ENCODE measurements at regions not wholly inside any gene's neighbourhood (a gene's known extent, or its start where the extent isn't known, plus 50 kb on each side); places are given as distances from the start of the nearest gene placed in this dataset.

DNA sequence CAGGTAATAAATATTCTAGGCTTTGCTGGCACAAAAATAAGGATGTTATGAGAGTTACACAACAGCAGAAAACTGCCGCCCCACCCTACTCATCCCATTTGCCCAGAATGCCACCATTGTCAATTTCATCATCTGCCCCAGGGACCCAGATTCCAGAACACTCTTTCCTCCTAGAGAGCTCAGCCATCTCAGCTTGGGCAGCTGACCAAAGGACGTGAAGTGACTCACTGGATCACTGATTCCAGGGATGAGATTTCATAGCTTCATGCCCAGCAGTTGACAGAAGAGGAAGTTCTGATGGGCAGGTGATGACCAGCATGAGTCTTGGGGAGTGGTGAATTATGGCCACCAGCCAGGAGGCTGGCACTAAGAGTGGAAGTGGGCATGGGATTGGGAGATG, 450.3 kb downstream of the RMST start:
- DNase-seq (ENCODE audit: low read depth in 2 of 2, low spot score in 1 of 2): no peak

DNA sequence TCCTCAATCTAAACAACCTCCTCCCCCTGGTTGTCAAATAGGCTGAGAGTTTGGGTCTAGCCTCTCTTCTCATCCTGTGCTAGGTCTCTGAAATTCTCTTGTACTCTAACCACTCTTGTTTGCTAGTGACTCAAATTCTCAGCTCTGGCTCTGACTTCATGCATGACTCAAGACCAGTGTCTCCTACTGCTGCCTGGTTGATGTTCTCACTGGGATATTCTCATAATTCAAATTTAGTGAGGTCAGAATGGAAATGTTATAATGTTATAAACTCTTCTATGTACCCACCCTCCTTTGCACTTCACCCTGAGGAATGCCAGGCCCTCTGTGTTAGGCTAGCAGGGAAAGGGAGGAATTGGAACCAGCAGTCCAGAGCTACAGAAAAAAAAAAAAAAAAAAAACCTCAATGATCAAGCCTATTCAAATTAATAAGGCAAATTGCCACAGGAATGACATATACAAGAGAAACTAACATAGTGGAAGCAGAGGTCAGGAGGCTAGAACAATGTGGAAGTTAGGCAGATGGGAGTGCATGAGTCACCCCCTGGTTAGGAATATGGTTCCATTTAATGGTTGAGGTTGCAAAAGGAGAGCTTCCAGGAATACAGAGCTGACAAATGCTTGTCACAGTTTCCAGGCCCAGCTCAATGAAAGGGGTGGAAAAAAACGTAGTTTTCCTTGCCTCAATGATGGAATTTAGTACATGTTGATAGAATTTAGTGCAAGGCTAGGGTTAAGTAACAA, 459.5 kb downstream of the RMST start:
- DNase-seq (ENCODE audit: low read depth in 2 of 2, low spot score in 1 of 2): no peak

DNA sequence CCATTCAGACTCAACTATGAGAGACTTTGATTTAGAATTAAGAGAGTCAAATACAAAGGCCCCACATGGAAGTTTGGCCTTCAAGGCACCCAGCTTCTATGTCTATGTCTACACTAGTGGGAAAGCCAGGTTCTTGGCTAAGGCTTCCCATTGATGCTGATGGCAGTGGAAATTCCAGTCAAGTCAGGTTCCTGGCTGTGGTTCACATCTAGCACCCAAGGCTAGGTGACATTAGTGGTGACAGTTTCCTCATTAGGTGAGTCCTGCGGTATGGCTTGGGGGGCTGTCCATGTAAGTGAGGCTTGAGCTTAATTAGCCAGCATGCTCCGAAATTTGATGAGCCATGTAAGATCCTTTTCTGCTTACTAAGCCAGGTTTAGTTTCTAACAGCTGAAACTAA, 460.9 kb downstream of the RMST start:
- no peak for DNase-seq (ENCODE audit: low read depth in 2 of 2, low spot score in 1 of 2)

DNA sequence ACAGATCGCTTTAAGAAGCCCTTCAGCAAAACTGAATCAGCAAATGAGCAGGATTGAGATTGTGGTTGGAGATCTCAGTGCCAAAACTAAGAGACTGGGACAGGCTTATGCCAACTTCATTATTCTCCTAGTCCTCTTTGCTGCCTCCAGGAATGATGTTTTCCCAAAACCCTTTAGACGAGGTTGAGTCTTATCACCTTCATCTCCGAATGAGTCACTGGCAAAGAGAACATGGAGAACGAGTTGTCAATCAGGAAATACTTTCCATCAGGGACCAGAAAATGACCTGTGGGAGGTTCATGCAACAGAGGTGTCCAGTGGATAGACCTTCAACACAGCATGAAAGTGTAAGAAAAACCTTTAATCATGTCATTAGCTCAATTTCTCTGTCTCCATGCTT, 461.5 kb downstream of the RMST start:
- no peak for DNase-seq (ENCODE audit: low read depth in 2 of 2, low spot score in 1 of 2)

DNA sequence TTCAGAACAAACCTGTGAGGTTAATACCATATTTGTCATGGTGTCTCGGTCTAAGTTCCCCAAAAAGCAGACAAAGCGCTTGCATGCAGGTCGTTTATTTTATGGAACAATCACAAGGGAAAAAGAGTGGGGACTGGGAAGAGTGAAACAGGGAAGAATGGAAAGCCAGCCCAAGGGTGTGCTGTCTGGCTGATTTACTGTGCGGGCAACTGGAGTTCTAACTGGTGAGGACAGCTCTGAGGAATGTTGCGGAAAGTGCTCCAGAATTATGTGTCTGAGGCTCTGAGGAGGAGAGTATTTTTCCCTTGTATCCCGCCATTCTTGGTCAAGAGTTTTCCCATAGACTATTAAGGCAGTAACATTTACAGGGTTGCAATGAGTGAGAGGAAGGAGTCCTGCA, 465.4 kb downstream of the RMST start:
- DNase-seq (ENCODE audit: low read depth in 2 of 2, low spot score in 1 of 2): no peak

DNA sequence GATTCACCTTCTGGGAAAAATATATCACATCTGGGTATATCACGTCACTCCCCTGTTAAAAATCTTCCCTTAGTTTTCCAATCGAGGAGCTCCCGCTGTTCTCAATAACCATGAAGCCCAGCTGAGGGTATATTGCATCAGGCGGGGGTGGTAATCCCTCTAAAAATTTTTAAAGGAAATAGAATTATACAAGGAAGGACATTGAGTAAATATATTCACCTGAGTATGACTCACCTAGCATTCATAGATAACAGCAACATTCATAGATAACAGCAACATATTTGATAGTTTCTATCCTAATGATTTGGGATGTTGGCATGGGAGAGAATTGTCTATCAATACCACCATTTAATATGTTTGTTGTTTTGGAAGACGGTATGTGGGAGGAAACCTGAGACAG, 473.6 kb downstream of the RMST start:
- DNase-seq (ENCODE audit: low read depth in 2 of 2, low spot score in 1 of 2): no peak

DNA sequence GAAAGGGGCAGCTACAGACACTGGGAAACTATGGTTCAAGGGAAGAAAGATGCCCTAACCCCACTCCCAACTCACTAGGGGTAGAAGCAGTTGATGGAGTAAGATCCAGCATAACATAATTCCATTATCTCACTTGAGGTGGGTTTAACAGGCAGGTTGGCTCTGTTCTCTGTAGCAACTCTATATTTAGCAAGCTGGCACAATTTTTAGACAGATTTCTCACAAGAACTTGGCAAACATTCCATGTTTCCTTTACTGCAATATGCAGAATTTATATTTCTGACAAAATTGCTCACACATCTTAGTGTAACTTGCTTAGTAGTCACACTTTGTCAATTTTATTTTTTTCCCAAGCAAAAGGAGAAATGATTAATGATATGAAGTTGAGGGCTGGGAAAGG, 475.4 kb downstream of the RMST start:
- no peak for DNase-seq (ENCODE audit: low read depth in 2 of 2, low spot score in 1 of 2)

DNA sequence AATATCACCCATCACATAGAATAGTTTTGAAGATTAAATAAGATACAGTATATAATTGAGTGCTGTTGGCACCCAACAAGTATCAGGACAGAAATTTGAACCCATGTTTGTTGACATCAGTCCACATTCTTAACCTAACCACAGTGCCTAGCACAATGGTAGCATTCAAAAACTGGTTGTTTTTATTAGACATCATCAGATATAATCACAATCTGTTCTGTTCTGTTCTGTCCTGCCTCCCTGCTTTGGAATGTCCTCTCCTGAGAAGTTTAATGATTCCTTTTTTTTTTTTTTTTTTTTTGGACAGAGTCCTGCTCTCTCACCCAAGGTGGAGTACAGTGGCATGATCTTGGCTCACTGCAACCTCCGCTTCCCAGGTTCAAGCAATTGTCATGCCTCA, 476.6 kb downstream of the RMST start:
- no peak for DNase-seq (ENCODE audit: low read depth in 2 of 2, low spot score in 1 of 2)

DNA sequence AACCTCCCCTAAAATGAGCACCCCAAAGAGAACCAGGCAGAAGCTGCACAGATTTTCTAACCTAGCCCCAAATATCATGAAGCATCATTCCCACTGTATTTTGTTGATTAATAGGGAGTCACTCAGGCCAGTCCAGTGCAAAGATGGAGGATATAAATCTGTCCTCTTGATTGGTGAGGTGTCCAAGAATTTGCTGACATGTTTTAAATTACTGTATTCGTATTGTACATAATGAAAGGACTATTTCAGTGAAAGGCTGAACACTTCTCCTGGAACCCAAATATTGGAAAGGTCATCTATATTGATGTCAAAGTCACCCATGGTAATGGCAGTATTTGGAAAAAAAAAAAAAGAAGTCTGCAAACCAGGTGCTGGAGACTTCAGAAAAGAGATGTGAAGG, 477.5 kb downstream of the RMST start:
- no peak for DNase-seq (ENCODE audit: low read depth in 2 of 2, low spot score in 1 of 2)

DNA sequence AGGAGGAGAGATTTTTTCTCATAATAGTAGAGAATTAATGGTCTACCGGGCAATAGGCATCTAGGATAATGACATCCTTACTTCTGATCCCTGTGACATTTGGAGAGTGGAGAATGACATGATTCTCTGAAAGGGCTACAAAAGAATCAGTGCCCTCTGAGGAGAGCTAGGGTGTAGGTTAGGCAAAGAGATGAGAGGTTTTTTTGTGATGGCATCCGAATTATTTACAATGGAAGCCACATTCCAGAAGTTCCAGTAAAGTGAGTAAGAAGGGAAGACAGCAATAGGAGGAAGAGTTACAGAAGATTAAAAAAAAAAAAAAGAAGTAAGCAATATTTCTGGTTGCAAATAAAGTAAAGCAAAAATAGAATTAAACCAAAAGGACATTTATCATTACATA, 478.0 kb downstream of the RMST start:
- no peak for DNase-seq (ENCODE audit: low read depth in 2 of 2, low spot score in 1 of 2)

DNA sequence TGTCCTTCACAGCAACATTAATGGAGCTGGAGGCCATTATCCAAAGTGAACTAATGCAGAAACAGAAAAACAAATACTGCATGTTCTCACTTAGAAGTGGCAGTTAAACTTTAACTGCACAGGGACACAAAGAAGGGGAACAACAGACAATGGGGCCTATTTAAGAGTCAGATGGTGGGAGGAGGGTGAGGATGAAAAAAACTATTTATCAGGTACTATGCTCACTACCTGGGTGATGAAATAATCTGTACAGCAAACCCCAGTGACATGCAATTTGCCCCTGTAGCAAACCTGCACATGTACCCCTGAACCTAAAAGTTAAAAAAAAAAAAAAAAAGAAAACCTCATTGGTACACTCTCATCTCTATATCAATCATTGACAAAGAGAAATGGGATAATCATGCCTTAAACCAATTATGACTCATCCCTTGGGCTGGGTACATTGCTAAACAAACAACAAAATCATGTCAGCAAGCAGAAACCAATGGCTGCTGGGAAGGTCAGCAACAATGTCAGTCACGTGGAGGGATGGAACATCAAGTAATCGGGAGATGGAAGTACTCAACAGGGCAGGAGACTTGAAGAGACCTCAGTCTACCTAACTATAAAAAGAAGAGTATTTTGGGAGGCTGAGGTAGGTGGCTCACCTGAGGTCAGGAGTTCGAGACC, 479.2 kb downstream of the RMST start:
- DNase-seq (ENCODE audit: low read depth in 2 of 2, low spot score in 1 of 2): no peak

DNA sequence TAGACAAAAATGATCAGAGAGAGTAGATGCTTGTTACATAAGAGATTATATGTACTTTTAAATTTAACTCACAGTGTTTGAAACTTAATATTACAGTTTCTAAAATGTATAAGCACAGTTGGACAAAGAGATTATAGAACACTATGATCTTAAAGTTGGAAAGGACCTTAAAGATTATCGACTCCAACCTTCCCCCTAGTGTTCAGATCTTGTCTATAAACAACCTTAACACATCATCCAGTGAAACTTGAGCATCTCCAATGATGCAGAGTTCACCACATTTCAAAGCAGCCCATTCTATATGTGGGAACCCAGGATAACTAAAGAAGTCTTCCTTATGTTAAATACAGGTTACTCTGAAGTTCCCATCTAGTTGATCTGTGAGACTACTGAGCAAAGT, 480.8 kb downstream of the RMST start:
- DNase-seq (ENCODE audit: low read depth in 2 of 2, low spot score in 1 of 2): no peak

DNA sequence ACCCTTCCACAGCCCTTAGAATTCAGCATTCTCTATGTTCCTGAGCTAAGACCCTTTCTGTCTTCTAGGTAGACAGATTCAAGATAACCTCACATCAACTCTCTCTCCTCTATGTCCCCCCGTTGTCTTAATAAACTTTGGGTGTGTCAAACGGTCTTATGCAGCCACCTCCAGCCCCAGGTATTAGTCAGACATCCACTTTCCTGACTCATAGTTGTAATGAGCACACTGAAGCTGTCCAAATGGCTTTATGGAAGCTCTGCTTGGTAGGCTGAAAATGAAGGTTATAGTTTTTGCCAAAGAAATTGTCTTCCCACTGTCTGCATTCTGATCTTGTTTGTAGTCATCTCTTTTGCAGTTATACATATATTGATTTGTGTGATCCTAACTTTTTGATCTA, 482.0 kb downstream of the RMST start:
- no peak for DNase-seq (ENCODE audit: low read depth in 2 of 2, low spot score in 1 of 2)

DNA sequence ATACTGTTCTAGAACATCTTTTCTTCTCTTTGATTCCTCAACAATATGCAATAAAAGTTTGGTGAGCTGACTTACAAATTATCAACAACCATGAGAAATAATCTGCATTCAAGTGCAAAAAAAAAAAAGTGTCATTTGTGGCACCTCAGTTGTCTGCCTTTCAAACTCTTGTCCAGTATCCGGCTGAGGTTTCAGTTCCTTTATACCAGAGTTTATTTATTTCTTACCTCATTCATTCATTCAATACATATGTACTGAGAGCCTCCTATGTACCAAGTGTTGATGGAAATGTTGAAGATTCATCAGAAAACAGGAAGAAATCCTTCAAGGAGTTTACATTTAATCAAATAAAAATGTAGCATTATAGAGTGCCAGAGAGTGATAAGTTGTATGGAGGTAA, 484.1 kb downstream of the RMST start:
- DNase-seq (ENCODE audit: low read depth in 2 of 2, low spot score in 1 of 2): no peak

DNA sequence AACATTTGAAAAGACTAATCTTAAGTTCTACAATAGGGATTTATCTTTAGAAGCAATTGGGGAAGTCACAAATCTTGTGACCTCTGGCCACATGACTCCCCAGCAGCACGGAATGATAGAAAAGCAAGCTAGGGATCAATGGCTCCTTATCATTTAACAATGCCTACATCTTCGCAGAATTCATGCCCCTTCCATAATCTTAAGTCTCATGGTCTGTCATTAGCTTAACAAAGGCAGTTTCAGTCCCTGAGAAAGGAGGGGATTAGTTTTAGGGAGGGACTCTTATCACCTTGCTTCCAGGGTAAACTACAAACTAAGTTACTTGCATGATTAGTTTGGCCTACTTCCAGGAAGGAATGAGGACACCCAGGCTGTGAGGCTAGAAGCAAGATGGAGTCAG, 486.0 kb downstream of the RMST start:
- no peak for DNase-seq (ENCODE audit: low read depth in 2 of 2, low spot score in 1 of 2)

DNA sequence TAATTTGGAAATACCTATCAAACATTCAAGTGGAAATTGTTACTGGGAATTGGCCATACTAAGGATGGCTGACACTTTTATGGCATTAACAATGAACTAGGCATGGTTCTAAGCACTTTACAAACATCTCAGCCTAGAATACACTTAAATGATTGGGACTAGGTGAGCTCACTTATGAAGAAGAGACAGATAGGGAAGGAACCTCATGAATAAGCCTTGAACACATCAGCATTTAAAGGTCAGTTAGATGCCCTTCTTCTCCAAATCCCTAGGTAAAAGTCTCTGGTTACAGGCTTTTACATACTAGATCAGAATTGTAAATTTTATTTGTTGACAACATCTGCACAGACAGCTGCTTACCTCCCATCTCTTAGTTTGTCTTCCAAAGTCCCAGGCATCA, 488.6 kb downstream of the RMST start:
- DNase-seq (ENCODE audit: low read depth in 2 of 2, low spot score in 1 of 2): no peak

DNA sequence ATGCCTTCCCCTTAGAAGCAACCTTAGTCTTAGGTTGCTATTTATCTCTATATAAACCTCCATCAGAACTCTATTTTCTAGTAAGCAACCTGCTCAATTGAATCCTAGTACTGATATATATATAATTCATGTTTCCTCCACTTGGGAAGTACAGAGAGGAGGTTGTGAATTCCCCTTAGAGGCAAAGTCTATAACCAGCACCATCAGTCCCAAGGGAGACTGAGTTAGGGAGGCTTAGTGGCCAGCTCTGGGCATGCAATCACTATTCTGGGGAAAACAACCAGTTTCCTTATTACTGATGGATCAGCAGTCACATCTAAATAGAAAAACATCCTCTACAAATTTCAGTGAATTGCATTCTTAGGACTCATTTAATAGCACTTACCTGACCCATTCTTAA, 489.1 kb downstream of the RMST start:
- DNase-seq (ENCODE audit: low read depth in 2 of 2, low spot score in 1 of 2): no peak

DNA sequence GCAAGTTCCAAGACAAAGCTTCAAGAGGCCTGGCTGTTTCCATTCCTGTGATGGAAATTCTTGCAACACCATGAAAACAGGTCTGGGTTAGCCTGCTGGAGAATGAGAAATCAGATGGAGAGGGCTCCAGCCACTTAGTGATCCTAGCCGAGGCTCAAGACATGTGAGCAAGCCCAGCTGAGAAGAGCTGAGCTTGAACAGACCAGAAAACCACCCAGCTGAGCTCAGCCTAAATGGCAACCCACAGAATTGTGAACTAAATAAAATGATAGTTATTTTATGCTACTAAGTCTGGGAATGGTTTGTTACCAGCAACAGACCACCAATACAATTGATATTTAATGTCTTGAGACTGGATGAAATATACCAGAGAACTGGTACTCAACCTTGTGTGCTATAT, 494.5 kb downstream of the RMST start:
- DNase-seq (ENCODE audit: low read depth in 2 of 2, low spot score in 1 of 2): no peak

DNA sequence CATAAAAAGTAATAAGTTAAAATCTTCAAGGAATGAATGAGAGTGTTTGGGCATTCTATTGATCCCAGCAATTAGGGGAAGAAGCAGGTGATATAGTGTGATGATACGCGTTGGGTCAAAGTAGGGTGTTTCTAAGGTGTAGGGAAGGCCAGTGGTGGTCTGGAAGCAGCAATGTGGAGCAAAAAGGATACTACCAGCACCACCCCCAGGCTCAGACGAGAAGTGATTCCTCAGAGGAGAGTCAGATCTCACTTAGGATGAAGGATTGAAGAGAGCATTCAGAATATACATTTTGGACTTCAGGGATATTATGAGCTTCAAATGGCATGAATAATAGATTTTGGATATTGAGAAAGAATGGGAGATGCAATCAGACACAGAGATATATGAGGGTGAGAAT, 497.6 kb downstream of the RMST start:
- no peak for DNase-seq (ENCODE audit: low read depth in 2 of 2, low spot score in 1 of 2)

DNA sequence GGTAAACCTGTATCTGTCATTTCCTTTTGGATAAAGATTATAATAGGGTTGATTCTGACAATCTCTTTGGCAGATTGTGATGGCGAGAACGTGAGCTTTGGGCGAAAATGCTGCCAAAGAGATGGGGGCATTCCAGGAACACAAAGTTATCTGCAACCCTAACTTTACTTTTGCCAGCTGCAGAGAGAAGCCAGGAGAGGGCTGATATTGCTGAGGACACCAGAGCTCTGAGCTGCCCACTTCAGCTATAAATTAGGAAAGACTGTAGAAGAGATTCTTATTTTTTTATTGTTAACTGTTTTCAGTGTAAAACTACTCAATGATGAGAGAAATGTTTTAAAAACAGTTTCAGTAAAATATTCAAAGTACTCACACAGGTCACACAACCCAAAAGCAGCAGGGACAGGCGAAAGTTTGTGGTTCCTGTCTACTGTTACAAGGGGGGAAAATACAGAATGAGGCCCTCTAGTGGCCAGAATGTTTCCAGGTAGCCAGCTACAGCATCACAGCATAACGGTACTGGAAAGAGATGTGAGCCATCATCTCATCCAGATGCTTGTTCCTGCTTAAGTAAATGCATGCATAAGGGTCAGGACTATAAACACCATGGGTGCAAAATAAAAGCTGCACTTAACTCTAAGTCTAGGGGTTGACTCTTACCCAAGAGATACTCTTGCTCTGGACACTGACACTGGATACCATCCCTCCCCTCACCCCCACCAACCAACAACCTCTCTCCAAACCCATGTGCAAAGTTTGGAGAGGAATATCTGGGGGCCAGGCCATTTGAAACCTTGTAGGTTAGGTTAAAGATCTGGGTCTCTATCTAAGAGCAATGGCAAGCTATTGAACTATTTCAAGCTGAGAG, 498.4 kb downstream of the RMST start:
- DNase-seq (ENCODE audit: low read depth in 2 of 2, low spot score in 1 of 2): no peak

DNA sequence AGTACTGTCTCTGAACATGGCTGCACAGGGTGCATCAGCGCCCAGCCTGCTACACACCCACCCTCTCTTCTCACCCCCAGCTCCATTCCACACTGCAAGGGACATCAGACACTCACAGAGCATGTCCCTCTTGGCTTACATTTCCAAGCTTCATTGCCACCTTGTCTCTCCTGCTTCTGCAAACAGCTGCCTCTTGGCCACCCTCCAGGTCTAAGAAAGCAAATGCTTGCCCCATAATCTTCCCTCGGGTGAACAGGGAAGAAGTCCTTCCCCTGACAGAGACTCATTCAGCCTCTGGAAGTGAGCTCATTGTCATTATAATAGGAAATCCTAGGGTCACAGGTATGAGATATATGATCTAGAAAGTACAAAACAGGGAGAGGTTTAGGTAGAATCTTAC, 505.2 kb downstream of the RMST start:
- DNase-seq (ENCODE audit: low read depth in 2 of 2, low spot score in 1 of 2): no peak

DNA sequence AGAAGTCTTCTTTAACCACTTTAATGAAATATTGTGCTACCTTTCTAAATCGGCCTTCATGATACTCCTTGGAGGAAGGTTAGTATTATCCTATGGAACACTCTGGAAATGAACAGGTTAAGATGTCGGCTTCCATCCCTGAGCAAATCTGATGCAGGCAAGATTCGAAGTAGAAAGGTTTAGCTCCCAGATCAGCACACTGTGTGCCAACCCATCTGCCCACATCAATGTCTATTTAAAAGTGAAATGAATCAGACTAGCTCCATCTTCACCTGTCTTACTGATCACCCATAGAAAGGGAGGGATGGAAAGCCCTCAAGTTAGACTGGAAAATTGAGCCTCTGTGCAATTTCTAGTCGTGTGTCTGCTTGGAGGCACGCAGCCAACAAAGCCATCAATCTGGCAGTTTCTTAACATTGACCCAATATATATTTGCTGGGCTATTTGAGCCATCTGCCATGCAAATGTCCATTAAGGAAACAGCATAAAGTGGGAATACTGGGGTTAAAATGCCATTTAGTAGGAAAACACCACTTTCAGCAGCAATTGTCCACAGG, 506.1 kb downstream of the RMST start:
- no peak for DNase-seq (ENCODE audit: low read depth in 2 of 2, low spot score in 1 of 2)
